ENCODE measurements at regions not wholly inside any gene's neighbourhood (a gene's known extent, or its start where the extent isn't known, plus 50 kb on each side); places are given as distances from the start of the nearest gene placed in this dataset.
A peak's percentile ranks its signal among the peaks of the same experiment; 100 is the strongest.

DNA sequence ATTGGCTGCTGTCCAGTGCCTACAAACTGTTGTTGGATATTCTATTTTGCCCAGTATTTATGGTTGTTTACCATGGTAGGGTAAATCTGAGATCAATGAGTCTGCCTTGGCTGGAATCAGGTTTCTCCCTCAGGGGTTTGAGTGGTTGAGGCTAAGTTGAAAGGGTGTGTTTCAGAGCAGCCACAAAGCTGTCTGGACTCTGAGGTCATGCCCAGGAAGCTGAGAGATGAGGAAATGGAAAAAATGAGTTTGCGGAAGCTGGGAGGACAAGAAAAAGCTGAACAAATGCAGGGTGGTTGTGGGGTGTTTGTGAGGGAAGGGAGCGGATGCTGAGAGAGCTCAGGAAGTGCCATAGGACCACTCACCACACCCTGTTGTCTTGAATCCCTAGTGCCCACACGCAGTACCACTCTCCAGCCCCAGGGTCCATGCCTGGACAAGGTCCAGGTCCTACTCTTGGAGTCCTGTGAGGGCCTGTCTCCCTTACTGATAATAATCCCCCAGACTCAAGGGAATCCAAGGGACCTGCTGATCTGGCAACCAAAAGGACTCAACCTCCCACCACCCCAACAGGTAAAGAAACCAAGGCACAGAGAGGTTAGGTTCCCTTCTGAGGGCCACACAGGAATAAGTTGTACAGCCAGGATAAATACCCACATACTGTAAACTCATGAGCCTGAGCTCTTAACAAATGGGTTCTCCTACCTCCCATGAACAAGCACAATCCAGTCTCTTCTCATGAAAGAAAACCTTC lies 81.6 kb downstream of the PPCDC start:
- FAIRE-seq: peak; percentile 99
- Histone ChIP-seq H3K9me3 (replicated peaks; ENCODE audit: control insufficient read depth, insufficient read depth, low read length) (no peaks in the 10 kb centered on the region), H3K4me2 (ENCODE audit: insufficient read depth, low read length) (peak overlapping the region; percentile 18), H3K27me3 (ENCODE audit: control insufficient read depth in 2 of 2, insufficient read depth in 2 of 2, low read length in 2 of 2) (no peaks in the 10 kb centered on the region), H3K27ac (ENCODE audit: insufficient read depth, low read depth, low read length) (peak overlapping the region; percentile 98), H3K4me3 (replicated peaks in 1 of 3; ENCODE audit: insufficient read depth in 1 of 3, low read depth in 1 of 3, low read length in 3 of 3) (no peak overlapping the region), H3K4me1 (ENCODE audit: control insufficient read depth, extremely low read depth, insufficient read depth, low read length) (peaks cover 37% of the 10 kb centered on the region), H4K20me1 (replicated peaks; ENCODE audit: control insufficient read depth, extremely low read depth, insufficient read depth, low read length) (no peaks in the 10 kb centered on the region), H3K36me3 (ENCODE audit: control insufficient read depth in 2 of 2, extremely low read depth in 1 of 2, insufficient read depth in 2 of 2, low read length in 2 of 2) (no peaks in the 10 kb centered on the region), H3K9me1 (replicated peaks; ENCODE audit: control insufficient read depth, extremely low read depth, insufficient read depth, low read length) (no peaks in the 10 kb centered on the region), H2AFZ (ENCODE audit: low read depth, low read length) (no peak overlapping the region), H3K9ac (replicated peaks; ENCODE audit: extremely low read depth, insufficient read depth, low read length) (peak overlapping the region; percentile 65), H3K79me2 (ENCODE audit: control insufficient read depth, insufficient read depth, low read length) (no peaks in the 10 kb centered on the region)
- dilution Hi-C loops (cut with MboI; ENCODE audit: extremely low pct_ligation_motif_present, low sequenced_read_pairs) (no loop called here), intact Hi-C loops (cut with micrococcal nuclease) (loop anchor here (1.0 to 5.0 kb wide), 4 partner anchors 15 to 347 kb away; partner anchors contain the start of genes C15orf39 and SIN3A)
- CTCF ChIA-PET: interaction anchor here (0.8 to 3.2 kb wide), 8 partner anchors 11 to 98 kb away, joined by 3 to 16 read pairs (median 5); partner anchors contain the start of gene C15orf39
- POLR2A ChIA-PET: interaction anchor here (0.7 to 1.2 kb wide), 3 partner anchors 31 to 97 kb away, joined by 3 read pairs; partner anchors contain the start of gene C15orf39
- TF ChIP-seq, protein P1, sequence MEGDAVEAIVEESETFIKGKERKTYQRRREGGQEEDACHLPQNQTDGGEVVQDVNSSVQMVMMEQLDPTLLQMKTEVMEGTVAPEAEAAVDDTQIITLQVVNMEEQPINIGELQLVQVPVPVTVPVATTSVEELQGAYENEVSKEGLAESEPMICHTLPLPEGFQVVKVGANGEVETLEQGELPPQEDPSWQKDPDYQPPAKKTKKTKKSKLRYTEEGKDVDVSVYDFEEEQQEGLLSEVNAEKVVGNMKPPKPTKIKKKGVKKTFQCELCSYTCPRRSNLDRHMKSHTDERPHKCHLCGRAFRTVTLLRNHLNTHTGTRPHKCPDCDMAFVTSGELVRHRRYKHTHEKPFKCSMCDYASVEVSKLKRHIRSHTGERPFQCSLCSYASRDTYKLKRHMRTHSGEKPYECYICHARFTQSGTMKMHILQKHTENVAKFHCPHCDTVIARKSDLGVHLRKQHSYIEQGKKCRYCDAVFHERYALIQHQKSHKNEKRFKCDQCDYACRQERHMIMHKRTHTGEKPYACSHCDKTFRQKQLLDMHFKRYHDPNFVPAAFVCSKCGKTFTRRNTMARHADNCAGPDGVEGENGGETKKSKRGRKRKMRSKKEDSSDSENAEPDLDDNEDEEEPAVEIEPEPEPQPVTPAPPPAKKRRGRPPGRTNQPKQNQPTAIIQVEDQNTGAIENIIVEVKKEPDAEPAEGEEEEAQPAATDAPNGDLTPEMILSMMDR (IDR thresholded peaks at IDR 0.05; ENCODE audit: extremely low read depth in 1 of 2, insufficient read depth in 1 of 2, low read depth in 1 of 2, low read length in 2 of 2): no peak
- TF ChIP-seq JUN (IDR thresholded peaks at IDR 0.05; ENCODE audit: borderline replicate concordance, insufficient read depth, insufficient read length, low read depth) (peak; percentile 97), MYC (IDR thresholded peaks at IDR 0.05; ENCODE audit: low read depth, low read length) (no peak), GATA2 (IDR thresholded peaks at IDR 0.05; ENCODE audit: insufficient read depth, insufficient read length, low read depth, low read length) (peak; percentile 43), POLR2A (IDR thresholded peaks at IDR 0.05; ENCODE audit: low read depth, low read length) (peak; percentile 64), FOS (IDR thresholded peaks at IDR 0.05; ENCODE audit: borderline replicate concordance, insufficient read depth, low read length) (peak; percentile 84), MAX (IDR thresholded peaks at IDR 0.05; ENCODE audit: insufficient read depth, insufficient read length) (no peak), POLR2AphosphoS5 (IDR thresholded peaks at IDR 0.05; ENCODE audit: insufficient read depth, low read depth, low read length) (peak; percentile 94), EZH2 (IDR thresholded peaks at IDR 0.05; ENCODE audit: borderline replicate concordance, low read depth, low read length, severe bottlenecking) (no peak)
- DNase-seq (ENCODE audit: low read depth, low spot score): peak; percentile 97
- TSS peak; percentile 90 for BruUV-seq (replicated peaks)

Measured in endothelial cell of umbilical vein (primary cell).